ENCODE measurements at regions not wholly inside any gene's neighbourhood (a gene's known extent, or its start where the extent isn't known, plus 50 kb on each side); places are given as distances from the start of the nearest gene placed in this dataset.

DNA sequence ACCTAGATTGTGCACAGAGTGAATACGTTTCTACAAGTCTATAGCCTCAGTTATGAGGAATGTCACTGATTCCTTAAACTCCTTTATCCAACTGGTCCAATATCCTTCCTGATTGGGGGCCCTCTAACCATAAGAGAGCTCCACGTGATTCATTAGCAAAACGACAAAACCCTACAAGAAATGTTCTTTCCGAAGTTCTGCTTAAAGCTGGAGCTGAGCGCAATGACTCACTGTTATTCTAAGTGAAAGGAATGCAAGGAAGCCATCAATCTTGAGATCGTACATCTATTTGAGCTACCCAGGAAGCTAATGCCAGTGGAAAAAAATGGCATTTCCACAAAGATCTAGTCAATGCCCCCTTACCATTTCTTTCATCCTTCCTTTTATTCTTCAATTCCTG, 354.9 kb upstream of the CDH20 start:
- in situ Hi-C loops (cut with HindIII; ENCODE audit: low pct_unique_long_range_greater_than_20kb, low sequenced_read_pairs), result no loop called here
- Histone ChIP-seq H3K4me3 (ENCODE audit: low read depth in 2 of 2, low read length in 2 of 2) (no peak overlapping the region), H3K27me3 (ENCODE audit: control insufficient read depth, insufficient read depth, low read length) (no peaks in the 10 kb centered on the region), H3K4me1 (ENCODE audit: control insufficient read depth, insufficient read depth, low read length) (no peaks in the 10 kb centered on the region), H3K9me3 (ENCODE audit: control insufficient read depth, insufficient read depth, low read depth, low read length) (no peaks in the 10 kb centered on the region), H3K36me3 (ENCODE audit: control insufficient read depth, insufficient read depth, low read length) (no peaks in the 10 kb centered on the region), H3K27ac (ENCODE audit: low read length) (no peak overlapping the region)
- intact Hi-C loops (cut with micrococcal nuclease; ENCODE audit: unreplicated experiment), result no loop called here
- DNase-seq (ENCODE audit: low read depth, low spot score) (no peak), ATAC-seq (no peak)
- ChIA-PET CTCF (no interaction called here), POLR2A (no interaction called here)
- no peak for TF ChIP-seq SIN3A (IDR thresholded peaks at IDR 0.05; ENCODE audit: borderline replicate concordance, insufficient read depth, low read depth, low read length)
- no peak for TF ChIP-seq TCF7L2 (IDR thresholded peaks at IDR 0.05; ENCODE audit: low read depth, low read length)
- TF ChIP-seq, protein P1, sequence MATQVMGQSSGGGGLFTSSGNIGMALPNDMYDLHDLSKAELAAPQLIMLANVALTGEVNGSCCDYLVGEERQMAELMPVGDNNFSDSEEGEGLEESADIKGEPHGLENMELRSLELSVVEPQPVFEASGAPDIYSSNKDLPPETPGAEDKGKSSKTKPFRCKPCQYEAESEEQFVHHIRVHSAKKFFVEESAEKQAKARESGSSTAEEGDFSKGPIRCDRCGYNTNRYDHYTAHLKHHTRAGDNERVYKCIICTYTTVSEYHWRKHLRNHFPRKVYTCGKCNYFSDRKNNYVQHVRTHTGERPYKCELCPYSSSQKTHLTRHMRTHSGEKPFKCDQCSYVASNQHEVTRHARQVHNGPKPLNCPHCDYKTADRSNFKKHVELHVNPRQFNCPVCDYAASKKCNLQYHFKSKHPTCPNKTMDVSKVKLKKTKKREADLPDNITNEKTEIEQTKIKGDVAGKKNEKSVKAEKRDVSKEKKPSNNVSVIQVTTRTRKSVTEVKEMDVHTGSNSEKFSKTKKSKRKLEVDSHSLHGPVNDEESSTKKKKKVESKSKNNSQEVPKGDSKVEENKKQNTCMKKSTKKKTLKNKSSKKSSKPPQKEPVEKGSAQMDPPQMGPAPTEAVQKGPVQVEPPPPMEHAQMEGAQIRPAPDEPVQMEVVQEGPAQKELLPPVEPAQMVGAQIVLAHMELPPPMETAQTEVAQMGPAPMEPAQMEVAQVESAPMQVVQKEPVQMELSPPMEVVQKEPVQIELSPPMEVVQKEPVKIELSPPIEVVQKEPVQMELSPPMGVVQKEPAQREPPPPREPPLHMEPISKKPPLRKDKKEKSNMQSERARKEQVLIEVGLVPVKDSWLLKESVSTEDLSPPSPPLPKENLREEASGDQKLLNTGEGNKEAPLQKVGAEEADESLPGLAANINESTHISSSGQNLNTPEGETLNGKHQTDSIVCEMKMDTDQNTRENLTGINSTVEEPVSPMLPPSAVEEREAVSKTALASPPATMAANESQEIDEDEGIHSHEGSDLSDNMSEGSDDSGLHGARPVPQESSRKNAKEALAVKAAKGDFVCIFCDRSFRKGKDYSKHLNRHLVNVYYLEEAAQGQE (IDR thresholded peaks at IDR 0.05; ENCODE audit: insufficient read depth in 1 of 2, low read depth in 2 of 2, low read length in 1 of 2), result no peak
- TF ChIP-seq, protein P2, sequence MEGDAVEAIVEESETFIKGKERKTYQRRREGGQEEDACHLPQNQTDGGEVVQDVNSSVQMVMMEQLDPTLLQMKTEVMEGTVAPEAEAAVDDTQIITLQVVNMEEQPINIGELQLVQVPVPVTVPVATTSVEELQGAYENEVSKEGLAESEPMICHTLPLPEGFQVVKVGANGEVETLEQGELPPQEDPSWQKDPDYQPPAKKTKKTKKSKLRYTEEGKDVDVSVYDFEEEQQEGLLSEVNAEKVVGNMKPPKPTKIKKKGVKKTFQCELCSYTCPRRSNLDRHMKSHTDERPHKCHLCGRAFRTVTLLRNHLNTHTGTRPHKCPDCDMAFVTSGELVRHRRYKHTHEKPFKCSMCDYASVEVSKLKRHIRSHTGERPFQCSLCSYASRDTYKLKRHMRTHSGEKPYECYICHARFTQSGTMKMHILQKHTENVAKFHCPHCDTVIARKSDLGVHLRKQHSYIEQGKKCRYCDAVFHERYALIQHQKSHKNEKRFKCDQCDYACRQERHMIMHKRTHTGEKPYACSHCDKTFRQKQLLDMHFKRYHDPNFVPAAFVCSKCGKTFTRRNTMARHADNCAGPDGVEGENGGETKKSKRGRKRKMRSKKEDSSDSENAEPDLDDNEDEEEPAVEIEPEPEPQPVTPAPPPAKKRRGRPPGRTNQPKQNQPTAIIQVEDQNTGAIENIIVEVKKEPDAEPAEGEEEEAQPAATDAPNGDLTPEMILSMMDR (IDR thresholded peaks at IDR 0.05), result no peak
- no peak for TF ChIP-seq POLR2AphosphoS5 (IDR thresholded peaks at IDR 0.05; ENCODE audit: low read depth, low read length)
- no TSS peak for BruUV-seq (replicated peaks)

DNA sequence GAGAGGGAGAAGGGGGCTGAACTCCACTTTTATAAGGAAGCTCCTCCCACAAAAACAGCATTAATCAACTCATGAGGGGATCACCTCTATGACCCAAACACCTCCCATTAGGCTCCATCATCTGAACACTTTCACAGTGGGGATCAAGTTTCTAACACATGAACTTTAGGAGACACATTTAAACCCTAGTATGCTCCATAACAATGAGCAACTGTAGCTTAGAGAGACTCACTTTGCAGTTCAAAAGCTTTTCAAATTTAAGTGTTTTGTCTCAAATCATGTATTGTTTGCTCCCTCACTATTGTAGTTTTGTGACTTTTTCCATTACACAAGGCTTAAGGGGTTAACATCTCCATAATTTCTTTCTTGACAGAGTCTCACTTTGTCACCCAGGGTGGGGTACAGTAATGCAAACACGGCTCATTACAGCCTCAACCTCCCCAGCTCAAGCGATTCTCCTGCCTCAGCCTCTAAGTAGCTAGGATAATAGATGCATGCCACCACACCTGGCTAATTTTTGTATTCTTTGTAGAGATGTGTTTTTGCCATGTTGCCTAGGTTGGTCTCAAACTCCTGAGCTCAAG, 352.7 kb upstream of the CDH20 start:
- no peak overlapping the region for H3K27ac ChIP-seq (ENCODE audit: low read length)
- DNase-seq (ENCODE audit: low read depth, low spot score), result no peak
- BruUV-seq (replicated peaks), result no TSS peak
- H3K36me3 ChIP-seq (ENCODE audit: control insufficient read depth, insufficient read depth, low read length), result no peaks in the 10 kb centered on the region
- POLR2A ChIA-PET, result no interaction called here
- H3K4me1 ChIP-seq (ENCODE audit: control insufficient read depth, insufficient read depth, low read length), result no peaks in the 10 kb centered on the region
- H3K9me3 ChIP-seq (ENCODE audit: control insufficient read depth, insufficient read depth, low read depth, low read length), result no peaks in the 10 kb centered on the region
- in situ Hi-C loops (cut with HindIII; ENCODE audit: low pct_unique_long_range_greater_than_20kb, low sequenced_read_pairs) (no loop called here), intact Hi-C loops (cut with micrococcal nuclease; ENCODE audit: unreplicated experiment) (no loop called here)
- CTCF ChIA-PET, result no interaction called here
- ATAC-seq, result no peak
- H3K27me3 ChIP-seq (ENCODE audit: control insufficient read depth, insufficient read depth, low read length), result no peaks in the 10 kb centered on the region
- TF ChIP-seq TCF7L2 (IDR thresholded peaks at IDR 0.05; ENCODE audit: low read depth, low read length) (no peak), POLR2AphosphoS5 (IDR thresholded peaks at IDR 0.05; ENCODE audit: low read depth, low read length) (no peak), SIN3A (IDR thresholded peaks at IDR 0.05; ENCODE audit: borderline replicate concordance, insufficient read depth, low read depth, low read length) (no peak)
- TF ChIP-seq, protein P1 (IDR thresholded peaks at IDR 0.05; ENCODE audit: insufficient read depth in 1 of 2, low read depth in 2 of 2, low read length in 1 of 2), result no peak
- TF ChIP-seq, protein P2 (IDR thresholded peaks at IDR 0.05), result no peak
- H3K4me3 ChIP-seq (ENCODE audit: low read depth in 2 of 2, low read length in 2 of 2), result no peak overlapping the region
